GM23338 (cell line): ENCODE measurements at regions not wholly inside any gene's neighbourhood (a gene's known extent, or its start where the extent isn't known, plus 50 kb on each side); places are given as distances from the start of the nearest gene placed in this dataset.

Experiments used
- ATAC-seq: fragments of 200-7000 bp; cut with Tn5 transposase; 3 replicates; pipeline ENCODE4 v1.9.1; 2020
- DNase-seq: peaks from one replicate; pipeline ENCODE4 v3.0.0-alpha.2; 2015; ENCODE audit warnings: low spot score
- H2AFZ ChIP-seq: fragments of 200-600 bp; sonication (generic); 2 replicates; pipeline ENCODE4 v1.8.0; 2016; ENCODE audit warnings: antibody characterized with exemption, mild to moderate bottlenecking, moderate library complexity
- H3F3A ChIP-seq: fragments of 200-600 bp; sonication (generic); replicated peaks from 2 replicates; pipeline ENCODE4 v1.8.0; 2017; ENCODE audit warnings: antibody characterized with exemption, mixed run types, low read depth
- H3K27ac ChIP-seq: fragments of 200-600 bp; sonication (generic); 2 replicates; pipeline ENCODE4 v1.6.1; 2016; ENCODE audit warnings: low read depth
- H3K27me3 ChIP-seq: fragments of 200-600 bp; sonication (generic); 2 replicates; pipeline ENCODE4 v1.8.0; 2016; ENCODE audit warnings: mild to moderate bottlenecking, mixed run types, moderate library complexity; ENCODE audit not compliant: insufficient read depth
- H3K36me3 ChIP-seq: fragments of 200-600 bp; sonication (generic); 2 replicates; pipeline ENCODE4 v1.8.0; 2016; ENCODE audit warnings: mild to moderate bottlenecking; ENCODE audit not compliant: insufficient read depth
- H3K4me1 ChIP-seq: fragments of 200-600 bp; sonication (generic); 2 replicates; pipeline ENCODE4 v1.8.0; 2016; ENCODE audit warnings: mild to moderate bottlenecking, moderate library complexity; ENCODE audit not compliant: insufficient read depth
- H3K4me2 ChIP-seq: fragments of 200-600 bp; sonication (generic); 2 replicates; pipeline ENCODE4 v1.7.1; 2017; ENCODE audit warnings: mixed run types
- H3K4me3 ChIP-seq: fragments of 200-600 bp; sonication (generic); 2 replicates; pipeline ENCODE4 v1.6.1; 2016; ENCODE audit warnings: mixed run types
- H3K79me2 ChIP-seq: fragments of 200-600 bp; sonication (generic); replicated peaks from 2 replicates; pipeline ENCODE4 v1.8.0; 2017; ENCODE audit warnings: mild to moderate bottlenecking; ENCODE audit not compliant: insufficient read depth
- H3K9me2 ChIP-seq: fragments of 200-600 bp; sonication (generic); 2 replicates; pipeline ENCODE4 v1.8.0; 2017; ENCODE audit not compliant: insufficient read depth
- H4K20me1 ChIP-seq: fragments of 200-600 bp; sonication (generic); replicated peaks from 2 replicates; pipeline ENCODE4 v1.8.0; 2017; ENCODE audit warnings: mild to moderate bottlenecking; ENCODE audit not compliant: insufficient read depth
- H3K27ac Mint-ChIP-seq: 2 replicates; pipeline ENCODE4 v1.8.0; 2020; ENCODE audit warnings: inconsistent platforms, mild to moderate bottlenecking, moderate library complexity, mixed read lengths
- H3K27me3 Mint-ChIP-seq: 3 replicates; pipeline ENCODE4 v1.8.0; 2022; ENCODE audit warnings: low read depth, mild to moderate bottlenecking, moderate library complexity, mixed read lengths, inconsistent platforms; ENCODE audit not compliant: insufficient read depth, poor library complexity
- H3K36me3 Mint-ChIP-seq: 3 replicates; pipeline ENCODE4 v1.8.0; 2021; ENCODE audit warnings: low read depth, mild to moderate bottlenecking, inconsistent platforms, moderate library complexity, mixed read lengths
- H3K4me1 Mint-ChIP-seq: 3 replicates; pipeline ENCODE4 v1.8.0; 2020; ENCODE audit warnings: mild to moderate bottlenecking, inconsistent platforms, mixed read lengths
- H3K4me3 Mint-ChIP-seq: 3 replicates; pipeline ENCODE4 v1.8.0; 2021; ENCODE audit warnings: moderate library complexity, mild to moderate bottlenecking, inconsistent platforms, mixed read lengths
- H3K9me3 Mint-ChIP-seq: 3 replicates; pipeline ENCODE4 v1.8.0; 2020; ENCODE audit warnings: moderate library complexity, mild to moderate bottlenecking, inconsistent platforms, mixed read lengths
- EZH2 ChIP-seq: fragments of 200-600 bp; sonication (generic); IDR thresholded peaks from one replicate; pipeline ENCODE4 v1.8.0; 2017; ENCODE audit warnings: antibody characterized with exemption, mild to moderate bottlenecking, low read depth; ENCODE audit not compliant: unreplicated experiment
- STAT1 ChIP-seq: IDR thresholded peaks from one replicate; pipeline ENCODE4 v1.6.1; 2016; ENCODE audit warnings: antibody characterized with exemption; ENCODE audit not compliant: unreplicated experiment
- TF ChIP-seq, protein P1 (sequence below): IDR thresholded peaks from 2 replicates; pipeline ENCODE4 v1.6.1; 2016; ENCODE audit warnings: antibody characterized with exemption
- TF ChIP-seq, protein P2 (sequence below): IDR thresholded peaks from one replicate; pipeline ENCODE4 v1.6.1; 2018; ENCODE audit warnings: antibody characterized with exemption; ENCODE audit not compliant: unreplicated experiment
- TF ChIP-seq, protein P3 (sequence below): fragments of 250-450 bp; sonication (Bioruptor Pico); IDR thresholded peaks from 2 replicates; pipeline ENCODE4 v1.5.0; 2020; ENCODE audit warnings: mild to moderate bottlenecking, moderate library complexity

DNA sequence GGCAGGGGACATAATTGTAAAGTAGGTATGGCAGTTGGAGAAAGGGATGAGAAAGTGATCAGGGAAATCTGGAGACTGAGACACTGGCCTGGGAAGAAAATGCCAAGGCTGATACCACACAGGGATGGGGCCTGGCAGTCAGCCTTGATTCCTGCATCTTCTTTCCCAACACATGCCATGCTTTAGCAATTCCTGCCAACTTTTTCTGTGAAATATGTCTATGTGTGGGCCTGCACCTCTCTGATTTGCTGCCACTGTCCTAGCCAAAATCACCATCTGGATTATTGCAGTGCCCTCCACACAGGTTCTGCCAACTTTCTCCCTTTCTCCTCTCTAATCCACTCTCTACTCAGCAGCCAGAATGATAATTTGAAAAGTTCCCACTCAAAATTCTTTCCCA, 759.8 kb upstream of the CITED2 start:
- no peaks in the 10 kb centered on the region for H3K79me2 ChIP-seq

More for the DNA sequence above, 759.8 kb upstream of the CITED2 start:
- no peak for ATAC-seq
- Mint-ChIP-seq H3K27me3 (peaks cover 1% of the 10 kb centered on the region), H3K27ac (no peak overlapping the region), H3K9me3 (peaks cover 26% of the 10 kb centered on the region), H3K36me3 (peaks cover 15% of the 10 kb centered on the region; the same call in 2 of the 3 replicates), H3K4me1 (no peaks in the 10 kb centered on the region), H3K4me3 (no peak overlapping the region)
- Histone ChIP-seq H3K9me2 (no peaks in the 10 kb centered on the region), H3F3A (no peaks in the 10 kb centered on the region), H3K27me3 (no peaks in the 10 kb centered on the region), H3K4me2 (no peak overlapping the region), H4K20me1 (no peaks in the 10 kb centered on the region), H3K4me1 (no peaks in the 10 kb centered on the region), H2AFZ (no peak overlapping the region), H3K36me3 (no peaks in the 10 kb centered on the region), H3K27ac (no peak overlapping the region), H3K4me3 (no peak overlapping the region)
- DNase-seq, result no peak
- TF ChIP-seq, protein P1, sequence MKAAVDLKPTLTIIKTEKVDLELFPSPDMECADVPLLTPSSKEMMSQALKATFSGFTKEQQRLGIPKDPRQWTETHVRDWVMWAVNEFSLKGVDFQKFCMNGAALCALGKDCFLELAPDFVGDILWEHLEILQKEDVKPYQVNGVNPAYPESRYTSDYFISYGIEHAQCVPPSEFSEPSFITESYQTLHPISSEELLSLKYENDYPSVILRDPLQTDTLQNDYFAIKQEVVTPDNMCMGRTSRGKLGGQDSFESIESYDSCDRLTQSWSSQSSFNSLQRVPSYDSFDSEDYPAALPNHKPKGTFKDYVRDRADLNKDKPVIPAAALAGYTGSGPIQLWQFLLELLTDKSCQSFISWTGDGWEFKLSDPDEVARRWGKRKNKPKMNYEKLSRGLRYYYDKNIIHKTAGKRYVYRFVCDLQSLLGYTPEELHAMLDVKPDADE, result no peak
- no peak for TF ChIP-seq EZH2
- TF ChIP-seq, protein P2, sequence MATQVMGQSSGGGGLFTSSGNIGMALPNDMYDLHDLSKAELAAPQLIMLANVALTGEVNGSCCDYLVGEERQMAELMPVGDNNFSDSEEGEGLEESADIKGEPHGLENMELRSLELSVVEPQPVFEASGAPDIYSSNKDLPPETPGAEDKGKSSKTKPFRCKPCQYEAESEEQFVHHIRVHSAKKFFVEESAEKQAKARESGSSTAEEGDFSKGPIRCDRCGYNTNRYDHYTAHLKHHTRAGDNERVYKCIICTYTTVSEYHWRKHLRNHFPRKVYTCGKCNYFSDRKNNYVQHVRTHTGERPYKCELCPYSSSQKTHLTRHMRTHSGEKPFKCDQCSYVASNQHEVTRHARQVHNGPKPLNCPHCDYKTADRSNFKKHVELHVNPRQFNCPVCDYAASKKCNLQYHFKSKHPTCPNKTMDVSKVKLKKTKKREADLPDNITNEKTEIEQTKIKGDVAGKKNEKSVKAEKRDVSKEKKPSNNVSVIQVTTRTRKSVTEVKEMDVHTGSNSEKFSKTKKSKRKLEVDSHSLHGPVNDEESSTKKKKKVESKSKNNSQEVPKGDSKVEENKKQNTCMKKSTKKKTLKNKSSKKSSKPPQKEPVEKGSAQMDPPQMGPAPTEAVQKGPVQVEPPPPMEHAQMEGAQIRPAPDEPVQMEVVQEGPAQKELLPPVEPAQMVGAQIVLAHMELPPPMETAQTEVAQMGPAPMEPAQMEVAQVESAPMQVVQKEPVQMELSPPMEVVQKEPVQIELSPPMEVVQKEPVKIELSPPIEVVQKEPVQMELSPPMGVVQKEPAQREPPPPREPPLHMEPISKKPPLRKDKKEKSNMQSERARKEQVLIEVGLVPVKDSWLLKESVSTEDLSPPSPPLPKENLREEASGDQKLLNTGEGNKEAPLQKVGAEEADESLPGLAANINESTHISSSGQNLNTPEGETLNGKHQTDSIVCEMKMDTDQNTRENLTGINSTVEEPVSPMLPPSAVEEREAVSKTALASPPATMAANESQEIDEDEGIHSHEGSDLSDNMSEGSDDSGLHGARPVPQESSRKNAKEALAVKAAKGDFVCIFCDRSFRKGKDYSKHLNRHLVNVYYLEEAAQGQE, result no peak
- TF ChIP-seq, protein P3, sequence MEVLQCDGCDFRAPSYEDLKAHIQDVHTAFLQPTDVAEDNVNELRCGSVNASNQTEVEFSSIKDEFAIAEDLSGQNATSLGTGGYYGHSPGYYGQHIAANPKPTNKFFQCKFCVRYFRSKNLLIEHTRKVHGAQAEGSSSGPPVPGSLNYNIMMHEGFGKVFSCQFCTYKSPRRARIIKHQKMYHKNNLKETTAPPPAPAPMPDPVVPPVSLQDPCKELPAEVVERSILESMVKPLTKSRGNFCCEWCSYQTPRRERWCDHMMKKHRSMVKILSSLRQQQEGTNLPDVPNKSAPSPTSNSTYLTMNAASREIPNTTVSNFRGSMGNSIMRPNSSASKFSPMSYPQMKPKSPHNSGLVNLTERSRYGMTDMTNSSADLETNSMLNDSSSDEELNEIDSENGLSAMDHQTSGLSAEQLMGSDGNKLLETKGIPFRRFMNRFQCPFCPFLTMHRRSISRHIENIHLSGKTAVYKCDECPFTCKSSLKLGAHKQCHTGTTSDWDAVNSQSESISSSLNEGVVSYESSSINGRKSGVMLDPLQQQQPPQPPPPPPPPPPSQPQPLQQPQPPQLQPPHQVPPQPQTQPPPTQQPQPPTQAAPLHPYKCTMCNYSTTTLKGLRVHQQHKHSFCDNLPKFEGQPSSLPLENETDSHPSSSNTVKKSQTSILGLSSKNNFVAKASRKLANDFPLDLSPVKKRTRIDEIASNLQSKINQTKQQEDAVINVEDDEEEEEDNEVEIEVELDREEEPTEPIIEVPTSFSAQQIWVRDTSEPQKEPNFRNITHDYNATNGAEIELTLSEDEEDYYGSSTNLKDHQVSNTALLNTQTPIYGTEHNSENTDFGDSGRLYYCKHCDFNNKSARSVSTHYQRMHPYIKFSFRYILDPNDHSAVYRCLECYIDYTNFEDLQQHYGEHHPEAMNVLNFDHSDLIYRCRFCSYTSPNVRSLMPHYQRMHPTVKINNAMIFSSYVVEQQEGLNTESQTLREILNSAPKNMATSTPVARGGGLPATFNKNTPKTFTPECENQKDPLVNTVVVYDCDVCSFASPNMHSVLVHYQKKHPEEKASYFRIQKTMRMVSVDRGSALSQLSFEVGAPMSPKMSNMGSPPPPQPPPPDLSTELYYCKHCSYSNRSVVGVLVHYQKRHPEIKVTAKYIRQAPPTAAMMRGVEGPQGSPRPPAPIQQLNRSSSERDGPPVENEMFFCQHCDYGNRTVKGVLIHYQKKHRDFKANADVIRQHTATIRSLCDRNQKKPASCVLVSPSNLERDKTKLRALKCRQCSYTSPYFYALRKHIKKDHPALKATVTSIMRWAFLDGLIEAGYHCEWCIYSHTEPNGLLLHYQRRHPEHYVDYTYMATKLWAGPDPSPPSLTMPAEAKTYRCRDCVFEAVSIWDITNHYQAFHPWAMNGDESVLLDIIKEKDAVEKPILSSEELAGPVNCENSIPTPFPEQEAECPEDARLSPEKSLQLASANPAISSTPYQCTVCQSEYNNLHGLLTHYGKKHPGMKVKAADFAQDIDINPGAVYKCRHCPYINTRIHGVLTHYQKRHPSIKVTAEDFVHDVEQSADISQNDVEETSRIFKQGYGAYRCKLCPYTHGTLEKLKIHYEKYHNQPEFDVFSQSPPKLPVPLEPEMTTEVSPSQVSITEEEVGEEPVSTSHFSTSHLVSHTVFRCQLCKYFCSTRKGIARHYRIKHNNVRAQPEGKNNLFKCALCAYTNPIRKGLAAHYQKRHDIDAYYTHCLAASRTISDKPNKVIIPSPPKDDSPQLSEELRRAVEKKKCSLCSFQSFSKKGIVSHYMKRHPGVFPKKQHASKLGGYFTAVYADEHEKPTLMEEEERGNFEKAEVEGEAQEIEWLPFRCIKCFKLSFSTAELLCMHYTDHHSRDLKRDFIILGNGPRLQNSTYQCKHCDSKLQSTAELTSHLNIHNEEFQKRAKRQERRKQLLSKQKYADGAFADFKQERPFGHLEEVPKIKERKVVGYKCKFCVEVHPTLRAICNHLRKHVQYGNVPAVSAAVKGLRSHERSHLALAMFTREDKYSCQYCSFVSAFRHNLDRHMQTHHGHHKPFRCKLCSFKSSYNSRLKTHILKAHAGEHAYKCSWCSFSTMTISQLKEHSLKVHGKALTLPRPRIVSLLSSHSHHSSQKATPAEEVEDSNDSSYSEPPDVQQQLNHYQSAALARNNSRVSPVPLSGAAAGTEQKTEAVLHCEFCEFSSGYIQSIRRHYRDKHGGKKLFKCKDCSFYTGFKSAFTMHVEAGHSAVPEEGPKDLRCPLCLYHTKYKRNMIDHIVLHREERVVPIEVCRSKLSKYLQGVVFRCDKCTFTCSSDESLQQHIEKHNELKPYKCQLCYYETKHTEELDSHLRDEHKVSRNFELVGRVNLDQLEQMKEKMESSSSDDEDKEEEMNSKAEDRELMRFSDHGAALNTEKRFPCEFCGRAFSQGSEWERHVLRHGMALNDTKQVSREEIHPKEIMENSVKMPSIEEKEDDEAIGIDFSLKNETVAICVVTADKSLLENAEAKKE (CRISPR knock-in tag), result no peak
- TF ChIP-seq STAT1, result no peak
